ENCODE measurements at regions not wholly inside any gene's neighbourhood (a gene's known extent, or its start where the extent isn't known, plus 50 kb on each side); places are given as distances from the start of the nearest gene placed in this dataset.

DNA sequence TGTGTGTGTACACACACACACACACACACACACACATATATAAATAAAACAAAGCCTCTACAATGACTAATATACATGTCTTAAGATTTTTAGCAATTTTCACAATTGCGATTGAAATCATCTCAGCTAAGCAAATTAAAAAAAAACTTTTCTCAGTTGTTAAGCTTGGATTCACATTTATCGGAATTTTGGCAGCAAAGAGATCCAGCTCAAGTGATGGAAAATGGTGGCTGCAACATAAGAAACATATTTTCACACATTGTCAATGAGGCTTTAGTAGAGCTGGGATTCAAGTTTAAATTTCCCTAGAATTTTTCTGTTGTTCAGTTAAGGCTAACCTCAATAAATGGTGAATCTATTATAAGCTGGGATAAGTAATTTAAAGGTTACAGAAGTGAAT is 768.6 kb upstream of the SORCS1 start:
- CTCF ChIA-PET = no interaction called here
- POLR2A ChIA-PET = no interaction called here
- ATAC-seq (ENCODE audit: low read depth) = no peak
- no peak for DNase-seq
- no peak overlapping the region for H3K4me3 Mint-ChIP-seq
- H3K9me3 Mint-ChIP-seq = peaks cover 2% of the 10 kb centered on the region
- TF ChIP-seq, protein P1, sequence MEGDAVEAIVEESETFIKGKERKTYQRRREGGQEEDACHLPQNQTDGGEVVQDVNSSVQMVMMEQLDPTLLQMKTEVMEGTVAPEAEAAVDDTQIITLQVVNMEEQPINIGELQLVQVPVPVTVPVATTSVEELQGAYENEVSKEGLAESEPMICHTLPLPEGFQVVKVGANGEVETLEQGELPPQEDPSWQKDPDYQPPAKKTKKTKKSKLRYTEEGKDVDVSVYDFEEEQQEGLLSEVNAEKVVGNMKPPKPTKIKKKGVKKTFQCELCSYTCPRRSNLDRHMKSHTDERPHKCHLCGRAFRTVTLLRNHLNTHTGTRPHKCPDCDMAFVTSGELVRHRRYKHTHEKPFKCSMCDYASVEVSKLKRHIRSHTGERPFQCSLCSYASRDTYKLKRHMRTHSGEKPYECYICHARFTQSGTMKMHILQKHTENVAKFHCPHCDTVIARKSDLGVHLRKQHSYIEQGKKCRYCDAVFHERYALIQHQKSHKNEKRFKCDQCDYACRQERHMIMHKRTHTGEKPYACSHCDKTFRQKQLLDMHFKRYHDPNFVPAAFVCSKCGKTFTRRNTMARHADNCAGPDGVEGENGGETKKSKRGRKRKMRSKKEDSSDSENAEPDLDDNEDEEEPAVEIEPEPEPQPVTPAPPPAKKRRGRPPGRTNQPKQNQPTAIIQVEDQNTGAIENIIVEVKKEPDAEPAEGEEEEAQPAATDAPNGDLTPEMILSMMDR (IDR thresholded peaks at IDR 0.05) = no peak
- no peaks in the 10 kb centered on the region for H3K36me3 Mint-ChIP-seq (ENCODE audit: low read depth)
- H3K27me3 Mint-ChIP-seq = no peaks in the 10 kb centered on the region
- H3K27ac Mint-ChIP-seq = no peak overlapping the region
- no peaks in the 10 kb centered on the region for H3K4me1 Mint-ChIP-seq
- intact Hi-C loops (cut with micrococcal nuclease) = no loop called here

DNA sequence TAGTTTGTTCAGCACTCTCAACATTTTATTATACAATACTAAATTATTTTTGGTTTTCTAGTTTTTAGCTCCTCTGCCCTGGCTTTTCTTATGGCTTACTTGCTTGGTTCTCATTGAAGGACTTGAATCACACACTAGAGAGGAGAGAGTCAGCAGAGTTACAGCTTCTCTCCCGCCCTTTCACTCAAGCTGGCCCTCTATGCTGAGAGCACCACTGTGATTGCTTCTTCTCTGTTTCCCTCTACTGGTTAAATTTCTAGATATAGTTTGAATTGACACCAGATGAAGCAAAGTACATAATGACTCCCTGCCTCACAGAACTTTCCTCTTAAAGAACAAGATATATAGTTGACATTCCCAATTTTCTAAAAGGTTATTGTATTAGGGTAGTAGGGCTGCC is 767.3 kb upstream of the SORCS1 start:
- H3K36me3 Mint-ChIP-seq (ENCODE audit: low read depth) = no peaks in the 10 kb centered on the region
- DNase-seq = no peak
- CTCF ChIA-PET = no interaction called here
- no peak overlapping the region for H3K4me3 Mint-ChIP-seq
- peaks cover 2% of the 10 kb centered on the region for H3K9me3 Mint-ChIP-seq
- no peaks in the 10 kb centered on the region for H3K27me3 Mint-ChIP-seq
- H3K4me1 Mint-ChIP-seq = no peaks in the 10 kb centered on the region
- POLR2A ChIA-PET = no interaction called here
- ATAC-seq (ENCODE audit: low read depth) = no peak
- no peak overlapping the region for H3K27ac Mint-ChIP-seq
- intact Hi-C loops (cut with micrococcal nuclease) = no loop called here
- TF ChIP-seq, protein P1 (IDR thresholded peaks at IDR 0.05) = no peak

DNA sequence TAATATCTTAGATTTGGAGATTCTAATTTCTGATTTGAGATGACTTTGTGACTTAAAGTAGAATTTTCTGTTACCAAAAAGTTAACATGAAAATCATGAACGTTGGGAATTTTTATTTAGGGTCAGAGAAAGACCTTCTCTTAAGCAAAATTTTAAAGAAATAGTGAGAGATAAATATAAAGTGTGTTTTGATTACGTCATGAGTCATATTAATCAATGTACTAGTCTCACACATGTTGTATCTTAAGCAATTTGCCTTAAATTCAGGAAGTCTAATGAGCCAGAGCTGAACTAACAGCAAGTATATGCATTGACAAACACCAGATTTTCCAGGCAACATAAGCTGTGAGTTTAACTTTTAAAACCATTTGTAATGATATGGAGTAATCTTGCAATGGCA is 765.5 kb upstream of the SORCS1 start:
- Mint-ChIP-seq H3K4me1 (no peaks in the 10 kb centered on the region), H3K36me3 (ENCODE audit: low read depth) (no peaks in the 10 kb centered on the region), H3K9me3 (peaks cover 2% of the 10 kb centered on the region), H3K4me3 (no peak overlapping the region), H3K27ac (no peak overlapping the region), H3K27me3 (no peaks in the 10 kb centered on the region)
- ChIA-PET CTCF (no interaction called here), POLR2A (no interaction called here)
- DNase-seq (no peak), ATAC-seq (ENCODE audit: low read depth) (no peak)
- TF ChIP-seq, protein P1 (IDR thresholded peaks at IDR 0.05) = no peak
- intact Hi-C loops (cut with micrococcal nuclease) = no loop called here

DNA sequence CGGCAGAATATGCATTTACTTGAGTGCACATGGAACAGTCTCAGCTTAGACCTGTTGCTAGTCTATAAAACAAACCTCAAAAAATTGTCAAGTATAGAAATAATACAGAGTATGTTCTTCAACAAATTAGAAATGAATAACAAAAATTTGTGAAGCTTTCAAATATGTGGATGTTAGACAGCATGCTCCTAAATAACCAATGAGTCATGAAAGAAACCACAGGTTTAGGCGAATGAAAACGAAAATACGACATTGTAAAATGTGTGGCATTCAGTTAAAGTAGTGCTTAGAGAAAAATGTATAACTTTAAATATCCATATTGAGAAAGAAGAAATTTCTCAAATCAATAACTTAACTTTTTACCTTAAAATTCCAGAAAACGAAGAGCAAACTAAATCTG is 760.0 kb upstream of the SORCS1 start:
- Mint-ChIP-seq H3K9me3 (peaks cover 5% of the 10 kb centered on the region), H3K4me1 (no peaks in the 10 kb centered on the region), H3K36me3 (ENCODE audit: low read depth) (no peaks in the 10 kb centered on the region), H3K4me3 (no peak overlapping the region), H3K27me3 (no peaks in the 10 kb centered on the region), H3K27ac (no peak overlapping the region)
- TF ChIP-seq, protein P1 (IDR thresholded peaks at IDR 0.05) = no peak
- no peak for DNase-seq
- intact Hi-C loops (cut with micrococcal nuclease) = no loop called here
- POLR2A ChIA-PET = no interaction called here
- ATAC-seq (ENCODE audit: low read depth) = no peak
- CTCF ChIA-PET = no interaction called here

DNA sequence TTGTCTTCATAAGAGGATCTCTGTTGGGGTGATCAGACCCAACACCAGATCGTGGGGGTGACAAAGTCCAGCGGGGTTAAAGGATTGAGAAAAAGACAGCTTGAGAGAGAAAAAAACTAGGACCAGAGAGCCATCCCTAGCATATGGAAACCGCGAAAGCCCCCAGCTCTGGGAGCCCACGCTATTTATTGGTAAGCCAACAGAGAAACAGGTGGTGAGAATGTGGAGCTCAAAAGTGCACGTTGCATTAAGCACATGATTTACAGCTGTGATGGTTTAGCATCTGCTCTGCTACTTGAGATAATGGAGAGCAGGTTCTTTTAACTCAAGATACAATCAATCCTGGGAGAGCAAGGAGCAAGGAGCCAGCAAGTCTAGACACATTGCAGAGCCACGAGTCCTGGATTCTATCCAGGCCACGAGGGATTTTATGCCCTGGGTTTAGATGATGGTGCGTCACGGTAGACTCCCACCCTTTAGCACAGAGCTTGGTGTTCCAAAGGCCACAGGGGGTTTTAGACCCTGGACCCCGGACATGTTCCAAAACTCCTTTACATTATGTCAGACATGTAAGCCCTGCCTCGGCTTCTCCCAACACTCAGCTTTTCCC is 755.2 kb upstream of the SORCS1 start:
- no peak for ATAC-seq (ENCODE audit: low read depth)
- Mint-ChIP-seq H3K4me3 (no peak overlapping the region), H3K4me1 (no peaks in the 10 kb centered on the region), H3K27me3 (peaks cover 6% of the 10 kb centered on the region), H3K9me3 (peaks cover 20% of the 10 kb centered on the region), H3K27ac (no peak overlapping the region), H3K36me3 (ENCODE audit: low read depth) (no peaks in the 10 kb centered on the region)
- DNase-seq = no peak
- ChIA-PET CTCF (no interaction called here), POLR2A (no interaction called here)
- TF ChIP-seq, protein P1 (IDR thresholded peaks at IDR 0.05) = no peak
- intact Hi-C loops (cut with micrococcal nuclease) = no loop called here
